Mesenchymal stem cell (in vitro differentiated cells and primary cell): ENCODE measurements at regions not wholly inside any gene's neighbourhood (a gene's known extent, or its start where the extent isn't known, plus 50 kb on each side); places are given as distances from the start of the nearest gene placed in this dataset.

Source experiments
- DNase-seq: peaks from one replicate; pipeline ENCODE4 v3.0.0-alpha.2; 2013
- H2AFZ ChIP-seq: one replicate; pipeline ENCODE4 v1.6.1; 2013; ENCODE audit warnings: low read depth, mild to moderate bottlenecking, control low read depth, inconsistent platforms, low read length, moderate library complexity
- H2AK5ac ChIP-seq: 2 replicates; pipeline ENCODE4 v1.6.1; 2013; ENCODE audit warnings: low read length, moderate library complexity, mild to moderate bottlenecking, inconsistent platforms; ENCODE audit not compliant: severe bottlenecking
- H2BK120ac ChIP-seq: one replicate; pipeline ENCODE4 v1.6.1; 2013; ENCODE audit warnings: low read depth, mild to moderate bottlenecking, inconsistent platforms, low read length, moderate library complexity
- H2BK12ac ChIP-seq, 2 experiments: one replicate each; pipeline ENCODE4 v1.6.1; 2013; ENCODE audit warnings: inconsistent platforms in 2 of 2, low read length in 2 of 2, mild to moderate bottlenecking in 2 of 2, moderate library complexity in 2 of 2, control low read depth in 1 of 2
- H2BK15ac ChIP-seq: one replicate; pipeline ENCODE4 v1.6.1; 2013; ENCODE audit warnings: mild to moderate bottlenecking, low read depth, inconsistent platforms; ENCODE audit not compliant: poor library complexity, severe bottlenecking
- H2BK5ac ChIP-seq: 2 replicates; pipeline ENCODE4 v1.6.1; 2013; ENCODE audit warnings: low read depth, mild to moderate bottlenecking, low read length, control low read depth, inconsistent platforms; ENCODE audit not compliant: poor library complexity, severe bottlenecking
- H3K14ac ChIP-seq, 2 experiments: one replicate each; pipeline ENCODE4 v1.6.1; 2013; ENCODE audit warnings: inconsistent platforms in 2 of 2, low read length in 2 of 2, control low read depth in 1 of 2, mild to moderate bottlenecking in 1 of 2, moderate library complexity in 1 of 2
- H3K18ac ChIP-seq, 2 experiments: one replicate each; pipeline ENCODE4 v1.6.1; 2013; ENCODE audit warnings: inconsistent platforms in 2 of 2, low read length in 2 of 2, control low read depth in 1 of 2, low read depth in 1 of 2, mild to moderate bottlenecking in 1 of 2
- H3K23ac ChIP-seq, 2 experiments: one replicate each; pipeline ENCODE4 v1.6.1; 2013; ENCODE audit warnings: inconsistent platforms in 2 of 2, low read length in 2 of 2, mild to moderate bottlenecking in 2 of 2, moderate library complexity in 2 of 2, control low read depth in 1 of 2
- H3K27ac ChIP-seq: 2 replicates; pipeline ENCODE4 v1.5.1; 2013; ENCODE audit warnings: mild to moderate bottlenecking, moderate library complexity, low read length, control low read depth, inconsistent platforms; ENCODE audit not compliant: poor library complexity, severe bottlenecking
- H3K27me3 ChIP-seq, 2 experiments: 2 replicates each; pipeline versions ENCODE4 v1.6.1 to v1.7.0; 2013; ENCODE audit warnings: low read length in 2 of 2, mild to moderate bottlenecking in 2 of 2, moderate library complexity in 2 of 2, control low read depth in 1 of 2, inconsistent platforms in 1 of 2; ENCODE audit not compliant: control insufficient read depth in 1 of 2, insufficient read depth in 1 of 2
- H3K36me3 ChIP-seq, 2 experiments: 2 replicates each; pipeline versions ENCODE4 v1.6.1 to v1.7.0; 2013; ENCODE audit warnings: low read length in 2 of 2, control low read depth in 1 of 2, inconsistent platforms in 1 of 2, low read depth in 1 of 2, mild to moderate bottlenecking in 1 of 2; ENCODE audit not compliant: insufficient read depth in 2 of 2, control insufficient read depth in 1 of 2
- H3K4ac ChIP-seq, 2 experiments: one replicate each; pipeline ENCODE4 v1.6.1; 2013; ENCODE audit warnings: inconsistent platforms in 2 of 2, low read length in 2 of 2, mild to moderate bottlenecking in 2 of 2, moderate library complexity in 2 of 2, control low read depth in 1 of 2, low read depth in 1 of 2
- H3K4me1 ChIP-seq: 2 replicates; pipeline ENCODE4 v1.6.1; 2013; ENCODE audit warnings: low read depth, low read length, control low read depth; ENCODE audit not compliant: control insufficient read depth, insufficient read depth
- H3K4me2 ChIP-seq: 2 replicates; pipeline ENCODE4 v1.6.1; 2013; ENCODE audit warnings: low read length, mild to moderate bottlenecking, inconsistent platforms; ENCODE audit not compliant: poor library complexity, severe bottlenecking
- H3K4me3 ChIP-seq, 2 experiments: 2 replicates each; pipeline versions ENCODE4 v1.5.1 to v1.7.0; 2013; ENCODE audit warnings: low read length in 2 of 2, mild to moderate bottlenecking in 2 of 2, control low read depth in 1 of 2, low read depth in 1 of 2; ENCODE audit not compliant: insufficient read depth in 1 of 2
- H3K79me1 ChIP-seq: replicated peaks from 2 replicates; pipeline ENCODE4 v1.6.1; 2013; ENCODE audit warnings: mild to moderate bottlenecking, control low read depth, low read length, inconsistent platforms; ENCODE audit not compliant: poor library complexity, severe bottlenecking
- H3K9ac ChIP-seq: 2 replicates; pipeline ENCODE4 v1.7.0; 2013; ENCODE audit warnings: mild to moderate bottlenecking, low read length, moderate library complexity
- H3K9me3 ChIP-seq: 2 replicates; pipeline ENCODE4 v1.7.0; 2013; ENCODE audit warnings: mild to moderate bottlenecking, low read length; ENCODE audit not compliant: control insufficient read depth
- H4K8ac ChIP-seq: one replicate; pipeline ENCODE4 v1.6.1; 2013; ENCODE audit warnings: inconsistent platforms, mild to moderate bottlenecking, low read length, moderate library complexity
- H4K91ac ChIP-seq: one replicate; pipeline ENCODE4 v1.6.1; 2013; ENCODE audit warnings: mild to moderate bottlenecking, low read length, inconsistent platforms
- WGBS: methylation state at CpG from one replicate; pipeline ENCODE4 v1.1.7; 2013; ENCODE audit warnings: mixed read lengths; 5-methylcytosine and 5-hydroxymethylcytosine counted together

DNA sequence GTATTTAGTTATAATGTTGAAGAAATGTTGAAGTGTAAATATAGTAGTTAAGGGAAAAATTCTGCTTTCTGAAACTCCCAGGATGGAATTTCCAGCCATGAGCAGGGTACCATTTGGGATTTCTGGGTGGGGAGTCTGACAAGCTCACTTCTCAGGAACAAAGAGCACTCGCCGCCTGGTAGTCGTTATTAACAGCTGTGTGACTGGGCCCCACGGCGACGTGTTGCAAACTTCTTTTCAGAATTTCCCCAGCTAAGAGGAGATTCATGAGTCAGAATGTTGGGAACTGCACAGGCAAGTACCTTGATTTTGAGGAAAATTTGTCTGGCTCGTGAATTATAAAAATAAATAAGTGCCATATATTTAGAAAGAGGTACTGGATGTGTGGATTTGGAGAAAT, 103.7 kb downstream of the LACC1 start:
- peak; percentile 16 for DNase-seq
- H3K4me3 ChIP-seq = no peak overlapping the region
- H3K36me3 ChIP-seq = no peaks in the 10 kb centered on the region
- no peak overlapping the region for H2BK12ac ChIP-seq
- H2AK5ac ChIP-seq = no peak overlapping the region
- H2BK5ac ChIP-seq = no peak overlapping the region
- H3K14ac ChIP-seq = no peak overlapping the region
- no peak overlapping the region for H2BK120ac ChIP-seq
- no peak overlapping the region for H3K18ac ChIP-seq
- H3K4me2 ChIP-seq = no peak overlapping the region
- H3K79me1 ChIP-seq = no peaks in the 10 kb centered on the region
- H3K27me3 ChIP-seq = peaks cover 0 to 20% of the 10 kb centered on the region in 2 experiments
- H3K4ac ChIP-seq = no peak overlapping the region
- H2BK15ac ChIP-seq = no peak overlapping the region
- no peak overlapping the region for H3K9ac ChIP-seq
- no peak overlapping the region for H2AFZ ChIP-seq
- H3K9me3 ChIP-seq = no peaks in the 10 kb centered on the region
- WGBS = 62% methylated on average over 7 of the region's 7 CpGs
- H3K4me1 ChIP-seq = no peaks in the 10 kb centered on the region
- no peak overlapping the region for H4K91ac ChIP-seq
- H3K27ac ChIP-seq = no peak overlapping the region
- no peak overlapping the region for H4K8ac ChIP-seq
- H3K23ac ChIP-seq = no peak overlapping the region

- Histone ChIP-seq H2BK120ac (no peak overlapping the region), H3K14ac (no peak overlapping the region)
These were observed 104.6 kb downstream of the LACC1 start for GRCh38 chr13:43984292-43984691.

GRCh38 chr13:43985422-43986072, 105.8 kb downstream of the LACC1 start:
- H3K4me2 ChIP-seq = no peak overlapping the region
- no peak overlapping the region for H3K23ac ChIP-seq
- no peak overlapping the region for H4K91ac ChIP-seq
- H3K79me1 ChIP-seq = no peaks in the 10 kb centered on the region
- no peak overlapping the region for H4K8ac ChIP-seq
- H3K9me3 ChIP-seq = no peaks in the 10 kb centered on the region
- no peak overlapping the region for H2AK5ac ChIP-seq
- H2BK15ac ChIP-seq = no peak overlapping the region
- H3K4me1 ChIP-seq = no peaks in the 10 kb centered on the region
- no peak for DNase-seq
- no peak overlapping the region for H3K14ac ChIP-seq
- no peak overlapping the region for H3K27ac ChIP-seq
- H3K4ac ChIP-seq = no peak overlapping the region
- H2BK5ac ChIP-seq = no peak overlapping the region
- H3K36me3 ChIP-seq = no peaks in the 10 kb centered on the region
- 44% methylated on average over 4 of the region's 5 CpGs for WGBS
- no peak overlapping the region for H2AFZ ChIP-seq
- H2BK12ac ChIP-seq = no peak overlapping the region
- H2BK120ac ChIP-seq = no peak overlapping the region
- no peaks in the 10 kb centered on the region for H3K27me3 ChIP-seq
- H3K9ac ChIP-seq = no peak overlapping the region
- H3K18ac ChIP-seq = no peak overlapping the region
- no peak overlapping the region for H3K4me3 ChIP-seq

More at GRCh38 chr13:43984292-43984691, 104.6 kb downstream of the LACC1 start:
- Histone ChIP-seq H3K36me3 (no peaks in the 10 kb centered on the region), H3K18ac (no peak overlapping the region), H3K4me2 (no peak overlapping the region), H3K4me1 (no peaks in the 10 kb centered on the region), H3K27ac (no peak overlapping the region), H3K4me3 (no peak overlapping the region), H3K79me1 (no peaks in the 10 kb centered on the region), H2AFZ (no peak overlapping the region), H3K9ac (no peak overlapping the region), H3K27me3 (peaks cover 0 to 11% of the 10 kb centered on the region in 2 experiments), H2BK12ac (no peak overlapping the region), H3K4ac (no peak overlapping the region), H2AK5ac (no peak overlapping the region), H3K9me3 (no peaks in the 10 kb centered on the region), H2BK15ac (no peak overlapping the region), H3K23ac (no peak overlapping the region), H4K8ac (no peak overlapping the region), H4K91ac (no peak overlapping the region), H2BK5ac (no peak overlapping the region)
- DNase-seq = no peak
- WGBS = 89% methylated on average over 1 of the region's 2 CpGs

- Histone ChIP-seq H2AK5ac (no peak overlapping the region), H2AFZ (no peak overlapping the region), H2BK15ac (no peak overlapping the region), H3K23ac (no peak overlapping the region), H3K4me3 (no peak overlapping the region), H3K18ac (no peak overlapping the region), H3K4me2 (no peak overlapping the region), H3K14ac (no peak overlapping the region), H2BK120ac (no peak overlapping the region), H2BK12ac (no peak overlapping the region), H3K4ac (no peak overlapping the region), H3K4me1 (no peaks in the 10 kb centered on the region), H3K27ac (no peak overlapping the region), H3K27me3 (peaks cover 0 to under 1% of the 10 kb centered on the region in 2 experiments), H3K9me3 (no peaks in the 10 kb centered on the region), H3K9ac (no peak overlapping the region), H4K91ac (no peak overlapping the region), H3K36me3 (no peaks in the 10 kb centered on the region), H2BK5ac (no peak overlapping the region), H3K79me1 (no peaks in the 10 kb centered on the region), H4K8ac (no peak overlapping the region)
- WGBS = 25% methylated on average over 2 of the region's 3 CpGs
- DNase-seq = peak; percentile 29
These were observed 106.8 kb downstream of the LACC1 start for GRCh38 chr13:43986421-43986981.
